Thyroid gland (tissue), 4 donors: ENCODE measurements at regions not wholly inside any gene's neighbourhood (a gene's known extent, or its start where the extent isn't known, plus 50 kb on each side); places are given as distances from the start of the nearest gene placed in this dataset.

ENCODE experiments used
- POLR2A ChIP-seq, 2 donors: fragments of 450-650 bp; IDR thresholded peaks; one replicate each; pipeline ENCODE4 v1.6.1; 2017; ENCODE audit warnings: antibody characterized with exemption in 2 of 2, mild to moderate bottlenecking in 2 of 2, moderate library complexity in 1 of 2
- TF ChIP-seq, protein P1 (sequence below), 6 experiments: fragments of 200-600 bp in 3 of 6; fragments of 450-650 bp in 3 of 6; sonication (generic) in 3 of 6; IDR thresholded peaks; one replicate each; pipeline ENCODE4 v1.5.1; 2016 to 2019; ENCODE audit warnings: antibody characterized with exemption in 6 of 6, mild to moderate bottlenecking in 2 of 6, inconsistent platforms in 1 of 6, moderate library complexity in 1 of 6

DNA sequence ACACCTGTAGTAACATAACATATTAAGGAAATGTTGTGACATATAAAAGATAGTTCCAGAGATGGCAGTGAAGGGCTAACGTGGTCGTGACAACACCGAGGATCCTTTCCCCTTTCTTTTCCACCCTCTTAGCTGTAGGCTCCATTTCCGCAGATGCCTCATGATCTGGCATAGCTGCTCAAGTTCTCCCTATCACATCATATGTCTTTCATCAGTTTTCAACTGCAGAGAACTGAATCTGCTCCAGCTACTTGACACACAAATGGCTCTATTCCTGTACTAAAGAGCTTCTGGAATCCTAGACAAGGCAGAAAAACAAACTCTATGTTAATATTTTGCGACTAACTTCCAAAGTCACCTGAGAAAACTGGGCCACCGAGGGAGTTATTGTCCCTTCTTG, 275.0 kb upstream of the SLCO3A1 start:
- TF ChIP-seq, protein P1, sequence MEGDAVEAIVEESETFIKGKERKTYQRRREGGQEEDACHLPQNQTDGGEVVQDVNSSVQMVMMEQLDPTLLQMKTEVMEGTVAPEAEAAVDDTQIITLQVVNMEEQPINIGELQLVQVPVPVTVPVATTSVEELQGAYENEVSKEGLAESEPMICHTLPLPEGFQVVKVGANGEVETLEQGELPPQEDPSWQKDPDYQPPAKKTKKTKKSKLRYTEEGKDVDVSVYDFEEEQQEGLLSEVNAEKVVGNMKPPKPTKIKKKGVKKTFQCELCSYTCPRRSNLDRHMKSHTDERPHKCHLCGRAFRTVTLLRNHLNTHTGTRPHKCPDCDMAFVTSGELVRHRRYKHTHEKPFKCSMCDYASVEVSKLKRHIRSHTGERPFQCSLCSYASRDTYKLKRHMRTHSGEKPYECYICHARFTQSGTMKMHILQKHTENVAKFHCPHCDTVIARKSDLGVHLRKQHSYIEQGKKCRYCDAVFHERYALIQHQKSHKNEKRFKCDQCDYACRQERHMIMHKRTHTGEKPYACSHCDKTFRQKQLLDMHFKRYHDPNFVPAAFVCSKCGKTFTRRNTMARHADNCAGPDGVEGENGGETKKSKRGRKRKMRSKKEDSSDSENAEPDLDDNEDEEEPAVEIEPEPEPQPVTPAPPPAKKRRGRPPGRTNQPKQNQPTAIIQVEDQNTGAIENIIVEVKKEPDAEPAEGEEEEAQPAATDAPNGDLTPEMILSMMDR (IDR thresholded peaks at IDR 0.05) = no peak
- no peak for TF ChIP-seq POLR2A (IDR thresholded peaks at IDR 0.05)
